Calu3 (cell line): ENCODE measurements at regions not wholly inside any gene's neighbourhood (a gene's known extent, or its start where the extent isn't known, plus 50 kb on each side); places are given as distances from the start of the nearest gene placed in this dataset.

ENCODE experiments used
- BruUV-seq: library from RNA; stranded (reverse); fragments of 400-500 nt; replicated peaks from 2 replicates; lab custom pipeline; 2021; lab: Mats Ljungman, UMichigan
- CTCF ChIA-PET: fragments of 300-600 bp; sonication (Branson Sonifier 250); formaldehyde crosslinking; loops from one replicate; lab custom pipeline; 2022; ENCODE audit warnings: antibody characterized with exemption; lab: Charles Lee
- DNase-seq: peaks from one replicate; pipeline ENCODE4 v3.0.0; 2022
- H3K27ac Mint-ChIP-seq: one replicate; pipeline ENCODE4 v1.8.0; 2022; ENCODE audit warnings: mixed read lengths; ENCODE audit not compliant: unreplicated experiment
- H3K27me3 Mint-ChIP-seq: one replicate; pipeline ENCODE4 v1.8.0; 2022; ENCODE audit warnings: mixed read lengths; ENCODE audit not compliant: unreplicated experiment
- H3K36me3 Mint-ChIP-seq: one replicate; pipeline ENCODE4 v1.8.0; 2022; ENCODE audit warnings: mild to moderate bottlenecking, moderate library complexity, mixed read lengths; ENCODE audit not compliant: insufficient read depth, unreplicated experiment
- H3K4me1 Mint-ChIP-seq: one replicate; pipeline ENCODE4 v1.8.0; 2022; ENCODE audit warnings: mild to moderate bottlenecking, low read depth, mixed read lengths; ENCODE audit not compliant: unreplicated experiment
- H3K4me3 Mint-ChIP-seq: one replicate; pipeline ENCODE4 v1.8.0; 2022; ENCODE audit warnings: mild to moderate bottlenecking, low read depth, moderate library complexity, mixed read lengths; ENCODE audit not compliant: unreplicated experiment
- H3K9me3 Mint-ChIP-seq: one replicate; pipeline ENCODE4 v1.8.0; 2022; ENCODE audit warnings: low read depth, mixed read lengths; ENCODE audit not compliant: unreplicated experiment
- intact Hi-C: fragments of 100-400 bp; cut with micrococcal nuclease; formaldehyde crosslinking; loops from one replicate; pipeline ENCODE4 v1.10.0; 2022; ENCODE audit not compliant: unreplicated experiment
- TF ChIP-seq, protein P1 (sequence below): fragments of 200-600 bp; IDR thresholded peaks from one replicate; pipeline ENCODE4 v1.8.0; 2022; ENCODE audit warnings: antibody characterized with exemption; ENCODE audit not compliant: unreplicated experiment

DNA sequence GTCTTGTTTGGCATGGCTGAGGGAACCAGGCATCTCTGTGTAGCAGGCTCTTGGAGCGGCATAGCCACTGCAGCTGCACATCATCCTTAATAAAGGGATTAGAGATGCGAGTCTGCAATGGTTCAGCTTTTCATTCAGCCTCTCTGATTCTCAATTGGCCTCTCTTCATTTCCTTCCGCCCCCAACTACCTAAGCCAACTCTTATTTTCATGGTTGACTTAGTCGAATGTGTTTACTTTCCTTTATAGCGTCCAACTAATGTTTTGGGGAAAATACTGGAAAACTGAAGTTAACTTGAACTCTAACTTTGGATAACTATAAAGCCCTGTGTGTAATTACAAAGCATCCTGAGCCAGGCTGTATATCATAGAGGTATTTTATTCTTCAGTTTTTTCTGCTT lies 202.2 kb upstream of the KIAA1217 start:
- no peak overlapping the region for H3K27ac Mint-ChIP-seq
- peaks cover 7% of the 10 kb centered on the region for H3K27me3 Mint-ChIP-seq
- DNase-seq = no peak
- intact Hi-C loops = no loop called here
- no TSS peak for BruUV-seq
- CTCF ChIA-PET = no interaction called here
- TF ChIP-seq, protein P1, sequence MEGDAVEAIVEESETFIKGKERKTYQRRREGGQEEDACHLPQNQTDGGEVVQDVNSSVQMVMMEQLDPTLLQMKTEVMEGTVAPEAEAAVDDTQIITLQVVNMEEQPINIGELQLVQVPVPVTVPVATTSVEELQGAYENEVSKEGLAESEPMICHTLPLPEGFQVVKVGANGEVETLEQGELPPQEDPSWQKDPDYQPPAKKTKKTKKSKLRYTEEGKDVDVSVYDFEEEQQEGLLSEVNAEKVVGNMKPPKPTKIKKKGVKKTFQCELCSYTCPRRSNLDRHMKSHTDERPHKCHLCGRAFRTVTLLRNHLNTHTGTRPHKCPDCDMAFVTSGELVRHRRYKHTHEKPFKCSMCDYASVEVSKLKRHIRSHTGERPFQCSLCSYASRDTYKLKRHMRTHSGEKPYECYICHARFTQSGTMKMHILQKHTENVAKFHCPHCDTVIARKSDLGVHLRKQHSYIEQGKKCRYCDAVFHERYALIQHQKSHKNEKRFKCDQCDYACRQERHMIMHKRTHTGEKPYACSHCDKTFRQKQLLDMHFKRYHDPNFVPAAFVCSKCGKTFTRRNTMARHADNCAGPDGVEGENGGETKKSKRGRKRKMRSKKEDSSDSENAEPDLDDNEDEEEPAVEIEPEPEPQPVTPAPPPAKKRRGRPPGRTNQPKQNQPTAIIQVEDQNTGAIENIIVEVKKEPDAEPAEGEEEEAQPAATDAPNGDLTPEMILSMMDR = no peak
- no peak overlapping the region for H3K4me3 Mint-ChIP-seq
- no peaks in the 10 kb centered on the region for H3K9me3 Mint-ChIP-seq
- H3K4me1 Mint-ChIP-seq = no peaks in the 10 kb centered on the region
- H3K36me3 Mint-ChIP-seq = no peaks in the 10 kb centered on the region

GRCh38 chr10:24007359-24007758 lies 201.6 kb upstream of the KIAA1217 start:
- intact Hi-C loops = no loop called here
- Mint-ChIP-seq H3K4me1 (no peaks in the 10 kb centered on the region), H3K4me3 (no peak overlapping the region), H3K27me3 (peaks cover 7% of the 10 kb centered on the region), H3K36me3 (no peaks in the 10 kb centered on the region), H3K27ac (no peak overlapping the region), H3K9me3 (no peaks in the 10 kb centered on the region)
- no TSS peak for BruUV-seq
- CTCF ChIA-PET = no interaction called here
- no peak for DNase-seq
- TF ChIP-seq, protein P1 = no peak

- no peak for DNase-seq
- H3K9me3 Mint-ChIP-seq = no peaks in the 10 kb centered on the region
- no peaks in the 10 kb centered on the region for H3K36me3 Mint-ChIP-seq
- TF ChIP-seq, protein P1 = no peak
- BruUV-seq = no TSS peak
- no peaks in the 10 kb centered on the region for H3K4me1 Mint-ChIP-seq
- CTCF ChIA-PET = interaction anchor here (0.8 kb wide), 1 partner anchor 14 kb away, joined by 3 read pairs; no protein-coding TSS in a partner anchor
- no peak overlapping the region for H3K27ac Mint-ChIP-seq
- no peak overlapping the region for H3K4me3 Mint-ChIP-seq
- intact Hi-C loops = no loop called here
- H3K27me3 Mint-ChIP-seq = peaks cover 7% of the 10 kb centered on the region
Observed at GRCh38 chr10:24008164-24009091, 200.5 kb upstream of the KIAA1217 start.

DNA sequence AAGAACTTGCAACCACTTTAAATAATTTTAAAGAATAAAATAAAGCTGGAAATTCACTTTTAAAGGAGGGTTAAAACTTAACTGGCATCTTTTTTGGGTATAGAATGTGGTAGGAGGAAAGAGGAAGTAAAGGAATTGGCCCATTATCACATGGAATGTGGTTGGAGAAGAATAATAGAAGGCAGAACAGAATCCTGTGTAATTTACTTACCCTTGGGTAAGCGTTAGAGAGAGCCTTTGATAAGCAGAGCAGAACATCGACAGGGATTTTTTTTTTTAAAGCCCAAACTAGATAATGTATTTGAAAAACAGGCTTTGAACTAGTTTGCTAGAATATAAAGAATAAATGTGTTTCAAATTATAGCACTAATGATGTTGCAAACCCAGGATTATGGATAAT lies 199.8 kb upstream of the KIAA1217 start:
- intact Hi-C loops = no loop called here
- no peak for DNase-seq
- TF ChIP-seq, protein P1 = no peak
- peaks cover 7% of the 10 kb centered on the region for H3K27me3 Mint-ChIP-seq
- no peaks in the 10 kb centered on the region for H3K36me3 Mint-ChIP-seq
- no peaks in the 10 kb centered on the region for H3K9me3 Mint-ChIP-seq
- H3K4me3 Mint-ChIP-seq = no peak overlapping the region
- BruUV-seq = no TSS peak
- CTCF ChIA-PET = interaction anchor here (0.5 to 0.8 kb wide), 2 partner anchors 15 to 849 kb away, joined by 3 read pairs; no protein-coding TSS in a partner anchor
- no peak overlapping the region for H3K27ac Mint-ChIP-seq
- no peaks in the 10 kb centered on the region for H3K4me1 Mint-ChIP-seq
